ENCODE measurements at regions not wholly inside any gene's neighbourhood (a gene's known extent, or its start where the extent isn't known, plus 50 kb on each side); places are given as distances from the start of the nearest gene placed in this dataset.

GRCh38 chr5:18114151-18114757 lies 480.0 kb downstream of the TAF11L14 start:
- Histone ChIP-seq H3K9me3 (ENCODE audit: low read depth, low read length) (no peaks in the 10 kb centered on the region), H3K27me3 (ENCODE audit: insufficient read depth, low read length) (no peaks in the 10 kb centered on the region), H3K4me1 (ENCODE audit: insufficient read depth, low read length) (no peaks in the 10 kb centered on the region), H3K4me3 (ENCODE audit: low read length) (no peak overlapping the region)

DNA sequence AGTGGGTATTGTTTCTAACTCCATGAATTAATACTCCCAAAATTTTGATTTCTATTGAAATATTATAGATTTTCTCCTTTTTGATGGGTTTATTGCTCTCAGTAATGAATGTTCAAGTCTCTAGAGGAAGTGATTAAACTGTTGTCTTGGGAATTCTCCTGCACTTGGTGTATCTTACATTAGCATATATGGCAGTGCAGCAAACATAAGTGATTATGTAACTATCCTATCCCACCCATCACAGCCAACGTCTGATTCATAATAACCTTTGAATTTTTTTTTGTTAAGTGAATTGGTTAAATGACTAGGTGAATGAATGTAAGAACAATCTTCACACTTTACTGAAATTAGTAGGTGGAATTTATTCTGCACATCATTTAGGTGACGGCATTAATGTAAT lies 483.7 kb downstream of the TAF11L14 start:
- no peaks in the 10 kb centered on the region for H3K27me3 ChIP-seq (ENCODE audit: insufficient read depth, low read length)
- no peaks in the 10 kb centered on the region for H3K9me3 ChIP-seq (ENCODE audit: low read depth, low read length)
- H3K4me1 ChIP-seq (ENCODE audit: insufficient read depth, low read length), result no peaks in the 10 kb centered on the region
- no peak overlapping the region for H3K4me3 ChIP-seq (ENCODE audit: low read length)

DNA sequence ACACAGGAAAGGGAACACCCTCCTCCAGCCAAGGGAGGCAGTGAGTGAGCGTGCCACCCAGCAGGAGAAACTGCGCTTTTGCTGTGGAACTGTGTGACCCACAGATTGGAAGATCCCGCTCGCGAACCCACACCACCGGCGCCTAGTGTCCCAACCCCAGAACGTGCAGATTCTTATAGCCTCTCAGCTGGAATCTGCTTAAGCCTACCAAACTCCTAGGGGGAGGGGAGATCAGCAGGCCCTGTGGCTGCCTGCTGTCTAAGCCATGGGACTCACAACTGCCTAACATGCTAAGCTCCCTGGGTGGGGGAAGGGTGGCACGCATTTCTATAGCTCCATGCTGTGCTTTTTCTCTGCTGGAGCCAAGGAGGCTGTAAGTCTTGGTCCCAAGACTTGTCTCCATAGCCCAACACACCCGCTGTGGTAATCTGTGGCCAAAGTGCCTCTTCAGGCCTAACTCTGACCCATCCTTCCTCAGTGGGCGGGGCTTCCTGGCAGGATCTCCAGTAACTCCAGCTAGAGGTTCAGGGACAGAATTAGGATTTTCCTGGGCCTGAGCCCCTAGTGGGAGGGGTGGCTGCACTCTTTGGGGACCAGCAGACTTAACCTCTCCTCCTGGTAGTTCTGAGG lies 485.0 kb downstream of the TAF11L14 start:
- Histone ChIP-seq H3K4me1 (ENCODE audit: insufficient read depth, low read length) (no peaks in the 10 kb centered on the region), H3K27me3 (ENCODE audit: insufficient read depth, low read length) (no peaks in the 10 kb centered on the region), H3K4me3 (ENCODE audit: low read length) (no peak overlapping the region), H3K9me3 (ENCODE audit: low read depth, low read length) (no peaks in the 10 kb centered on the region)

- Histone ChIP-seq H3K9me3 (ENCODE audit: low read depth, low read length) (peaks cover 8% of the 10 kb centered on the region), H3K4me1 (ENCODE audit: insufficient read depth, low read length) (no peaks in the 10 kb centered on the region), H3K27me3 (ENCODE audit: insufficient read depth, low read length) (no peaks in the 10 kb centered on the region), H3K4me3 (ENCODE audit: low read length) (no peak overlapping the region)
These were observed 507.0 kb downstream of the TAF11L14 start for GRCh38 chr5:18141222-18141621.

DNA sequence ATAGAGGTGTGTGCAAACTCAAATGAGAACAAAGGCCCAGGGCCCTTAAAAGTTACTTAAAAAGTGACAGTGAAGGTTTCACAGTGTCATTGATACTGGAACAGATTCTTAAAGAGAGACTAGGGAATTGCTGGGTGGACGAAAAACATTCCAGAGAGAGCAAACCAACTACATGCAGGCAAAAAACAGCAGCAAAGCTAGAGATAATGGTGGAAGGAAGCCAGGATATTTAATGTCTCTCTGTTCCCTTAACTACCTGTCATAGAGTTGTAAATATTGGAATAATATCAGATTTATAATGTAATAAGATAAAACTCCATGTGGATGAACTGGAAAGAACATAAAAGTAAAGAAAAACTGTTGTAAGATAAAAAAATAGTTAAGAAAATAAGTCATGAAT lies 508.6 kb downstream of the TAF11L14 start:
- no peak overlapping the region for H3K4me3 ChIP-seq (ENCODE audit: low read length)
- H3K27me3 ChIP-seq (ENCODE audit: insufficient read depth, low read length), result no peaks in the 10 kb centered on the region
- H3K4me1 ChIP-seq (ENCODE audit: insufficient read depth, low read length), result no peaks in the 10 kb centered on the region
- H3K9me3 ChIP-seq (ENCODE audit: low read depth, low read length), result peaks cover 11% of the 10 kb centered on the region

DNA sequence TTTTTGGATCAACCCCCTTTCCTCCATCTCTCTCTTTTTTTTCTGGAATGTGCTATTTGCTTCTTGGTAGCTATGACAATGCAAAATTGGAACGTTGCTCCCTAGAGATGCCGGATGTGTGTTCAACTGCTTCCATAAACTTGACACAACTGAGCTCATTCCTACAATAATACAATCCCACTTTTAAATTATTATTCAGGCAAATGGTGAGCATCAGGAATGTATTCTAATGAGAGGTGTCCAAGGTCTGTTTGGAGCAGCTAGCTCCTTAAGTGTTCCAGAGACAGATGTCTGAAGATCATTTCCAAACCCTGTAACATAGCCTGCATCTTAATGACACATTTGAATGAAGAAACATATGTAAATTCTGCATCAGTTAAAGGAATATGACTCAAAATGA lies 518.4 kb downstream of the TAF11L14 start:
- H3K9me3 ChIP-seq (ENCODE audit: low read depth, low read length), result no peaks in the 10 kb centered on the region
- H3K4me3 ChIP-seq (ENCODE audit: low read length), result no peak overlapping the region
- no peaks in the 10 kb centered on the region for H3K4me1 ChIP-seq (ENCODE audit: insufficient read depth, low read length)
- no peaks in the 10 kb centered on the region for H3K27me3 ChIP-seq (ENCODE audit: insufficient read depth, low read length)

- no peak overlapping the region for H3K4me3 ChIP-seq (ENCODE audit: low read length)
- H3K27me3 ChIP-seq (ENCODE audit: insufficient read depth, low read length), result no peaks in the 10 kb centered on the region
- no peaks in the 10 kb centered on the region for H3K4me1 ChIP-seq (ENCODE audit: insufficient read depth, low read length)
- no peaks in the 10 kb centered on the region for H3K9me3 ChIP-seq (ENCODE audit: low read depth, low read length)
These were observed 523.9 kb downstream of the TAF11L14 start for GRCh38 chr5:18158166-18158565.

- Histone ChIP-seq H3K4me3 (ENCODE audit: low read length) (no peak overlapping the region), H3K9me3 (ENCODE audit: low read depth, low read length) (no peaks in the 10 kb centered on the region), H3K27me3 (ENCODE audit: insufficient read depth, low read length) (no peaks in the 10 kb centered on the region), H3K4me1 (ENCODE audit: insufficient read depth, low read length) (no peaks in the 10 kb centered on the region)
These were observed 525.1 kb downstream of the TAF11L14 start for GRCh38 chr5:18159331-18159730.

DNA sequence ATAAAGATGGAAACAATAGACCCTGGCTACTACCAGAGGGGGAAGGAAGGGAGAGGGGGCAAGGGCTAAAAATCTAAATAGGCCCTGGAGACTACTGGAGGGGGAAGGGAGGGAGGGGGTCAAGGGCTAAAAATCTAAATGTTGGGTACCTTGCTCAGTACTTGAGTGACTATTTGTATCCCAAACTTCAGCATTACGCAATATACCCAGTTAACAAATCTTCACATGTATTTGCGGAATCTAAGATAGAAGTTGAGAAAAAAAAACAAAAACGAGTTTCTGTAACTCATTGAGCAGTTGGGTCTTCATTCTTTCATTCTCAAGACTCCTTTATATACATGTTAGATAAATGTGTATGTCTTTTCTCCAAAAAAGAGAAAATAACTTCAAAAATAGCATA lies 537.4 kb downstream of the TAF11L14 start:
- H3K4me3 ChIP-seq (ENCODE audit: low read length), result no peak overlapping the region
- H3K27me3 ChIP-seq (ENCODE audit: insufficient read depth, low read length), result no peaks in the 10 kb centered on the region
- no peaks in the 10 kb centered on the region for H3K9me3 ChIP-seq (ENCODE audit: low read depth, low read length)
- no peaks in the 10 kb centered on the region for H3K4me1 ChIP-seq (ENCODE audit: insufficient read depth, low read length)

GRCh38 chr5:18179579-18179978 lies 545.3 kb downstream of the TAF11L14 start:
- no peaks in the 10 kb centered on the region for H3K9me3 ChIP-seq (ENCODE audit: low read depth, low read length)
- H3K27me3 ChIP-seq (ENCODE audit: insufficient read depth, low read length), result no peaks in the 10 kb centered on the region
- H3K4me1 ChIP-seq (ENCODE audit: insufficient read depth, low read length), result no peaks in the 10 kb centered on the region
- H3K4me3 ChIP-seq (ENCODE audit: low read length), result no peak overlapping the region

DNA sequence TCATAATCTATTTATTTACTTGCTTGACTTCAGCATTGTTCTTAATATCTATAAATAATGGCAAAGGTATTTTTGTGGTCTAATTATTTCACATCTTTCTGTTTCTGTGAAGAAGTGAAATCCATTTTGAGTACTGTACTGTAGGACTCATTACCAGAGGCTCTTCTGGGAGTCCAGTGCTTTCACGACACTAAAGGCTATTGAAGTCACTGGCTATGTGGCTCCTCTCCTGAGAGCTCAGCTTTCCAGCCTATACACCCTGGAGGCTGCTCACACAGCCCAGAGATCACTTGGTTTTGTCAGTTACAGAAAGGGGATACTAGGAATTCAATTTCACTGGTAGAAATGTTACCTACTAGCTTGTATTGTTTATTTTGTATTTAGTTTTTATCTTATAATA lies 547.3 kb downstream of the TAF11L14 start:
- Histone ChIP-seq H3K4me1 (ENCODE audit: insufficient read depth, low read length) (no peaks in the 10 kb centered on the region), H3K9me3 (ENCODE audit: low read depth, low read length) (no peaks in the 10 kb centered on the region), H3K27me3 (ENCODE audit: insufficient read depth, low read length) (no peaks in the 10 kb centered on the region), H3K4me3 (ENCODE audit: low read length) (no peak overlapping the region)

GRCh38 chr5:18195910-18196309 lies 561.6 kb downstream of the TAF11L14 start:
- H3K27me3 ChIP-seq (ENCODE audit: insufficient read depth, low read length), result no peaks in the 10 kb centered on the region
- H3K9me3 ChIP-seq (ENCODE audit: low read depth, low read length), result peaks cover 6% of the 10 kb centered on the region
- no peaks in the 10 kb centered on the region for H3K4me1 ChIP-seq (ENCODE audit: insufficient read depth, low read length)
- H3K4me3 ChIP-seq (ENCODE audit: low read length), result no peak overlapping the region

- Histone ChIP-seq H3K4me1 (ENCODE audit: insufficient read depth, low read length) (no peaks in the 10 kb centered on the region), H3K9me3 (ENCODE audit: low read depth, low read length) (no peaks in the 10 kb centered on the region), H3K4me3 (ENCODE audit: low read length) (no peak overlapping the region), H3K27me3 (ENCODE audit: insufficient read depth, low read length) (no peaks in the 10 kb centered on the region)
These were observed 563.5 kb downstream of the TAF11L14 start for GRCh38 chr5:18197734-18198133.

- Histone ChIP-seq H3K4me1 (ENCODE audit: insufficient read depth, low read length) (no peaks in the 10 kb centered on the region), H3K4me3 (ENCODE audit: low read length) (no peak overlapping the region), H3K27me3 (ENCODE audit: insufficient read depth, low read length) (no peaks in the 10 kb centered on the region), H3K9me3 (ENCODE audit: low read depth, low read length) (no peaks in the 10 kb centered on the region)
These were observed 567.9 kb downstream of the TAF11L14 start for GRCh38 chr5:18202164-18202563.

- Histone ChIP-seq H3K27me3 (ENCODE audit: insufficient read depth, low read length) (no peaks in the 10 kb centered on the region), H3K9me3 (ENCODE audit: low read depth, low read length) (no peaks in the 10 kb centered on the region), H3K4me3 (ENCODE audit: low read length) (no peak overlapping the region), H3K4me1 (ENCODE audit: insufficient read depth, low read length) (no peaks in the 10 kb centered on the region)
These were observed 569.0 kb downstream of the TAF11L14 start for GRCh38 chr5:18203296-18203695.

- H3K9me3 ChIP-seq (ENCODE audit: low read depth, low read length), result peaks cover 12% of the 10 kb centered on the region
- H3K4me3 ChIP-seq (ENCODE audit: low read length), result no peak overlapping the region
- H3K27me3 ChIP-seq (ENCODE audit: insufficient read depth, low read length), result no peaks in the 10 kb centered on the region
- H3K4me1 ChIP-seq (ENCODE audit: insufficient read depth, low read length), result no peaks in the 10 kb centered on the region
These were observed 579.4 kb downstream of the TAF11L14 start for GRCh38 chr5:18213666-18214065.
